ENCODE measurements at regions not wholly inside any gene's neighbourhood (a gene's known extent, or its start where the extent isn't known, plus 50 kb on each side); places are given as distances from the start of the nearest gene placed in this dataset.

GRCh38 chr12:47578836-47579235 is 127.0 kb downstream of the RPAP3 start:
- Mint-ChIP-seq H3K36me3 (no peaks in the 10 kb centered on the region), H3K27me3 (peaks cover 11 to 12% of the 10 kb centered on the region in 2 donors), H3K4me1 (no peaks in the 10 kb centered on the region), H3K9me3 (no peaks in the 10 kb centered on the region), H3K4me3 (no peak overlapping the region), H3K27ac (no peak overlapping the region)
- Histone ChIP-seq H3K27ac (ENCODE audit: low read length) (no peak overlapping the region), H3K36me3 (ENCODE audit: control insufficient read depth in 2 of 2, extremely low read depth in 1 of 2, insufficient read depth in 1 of 2, low read length in 1 of 2) (no peaks in the 10 kb centered on the region), H3K9me3 (no peaks in the 10 kb centered on the region), H3K27me3 (replicated peaks in 1 of 2; ENCODE audit: control insufficient read depth in 2 of 2, extremely low read depth in 1 of 2, insufficient read depth in 2 of 2, low read length in 1 of 2) (no peaks in the 10 kb centered on the region), H3K4me3 (ENCODE audit: control insufficient read depth in 1 of 2, extremely low read depth in 1 of 2, low read length in 1 of 2) (no peak overlapping the region), H3K4me1 (ENCODE audit: control insufficient read depth in 1 of 2, extremely low read depth in 1 of 2, insufficient read depth in 2 of 2, low read length in 2 of 2) (no peaks in the 10 kb centered on the region)
- WGBS (ENCODE audit: insufficient coverage): no CpG with 5 or more reads among the region's 4 CpGs
- no peak for ATAC-seq (replicated peaks in 1 of 4)
- ChIA-PET POLR2A (no interaction called here), CTCF (no interaction called here)
- no peak for DNase-seq

GRCh38 chr12:47577206-47577989 is 128.4 kb downstream of the RPAP3 start:
- Mint-ChIP-seq H3K4me1 (no peaks in the 10 kb centered on the region), H3K4me3 (no peak overlapping the region), H3K27ac (no peak overlapping the region), H3K36me3 (no peaks in the 10 kb centered on the region), H3K27me3 (peaks cover 5 to 11% of the 10 kb centered on the region in 2 donors), H3K9me3 (no peaks in the 10 kb centered on the region)
- H3K4me1 ChIP-seq (ENCODE audit: control insufficient read depth in 1 of 2, extremely low read depth in 1 of 2, insufficient read depth in 2 of 2, low read length in 2 of 2): no peaks in the 10 kb centered on the region
- WGBS (ENCODE audit: insufficient coverage): 100% methylated on average over 1 of the region's 7 CpGs
- H3K36me3 ChIP-seq (ENCODE audit: control insufficient read depth in 2 of 2, extremely low read depth in 1 of 2, insufficient read depth in 1 of 2, low read length in 1 of 2): no peaks in the 10 kb centered on the region
- no peak overlapping the region for H3K27ac ChIP-seq (ENCODE audit: low read length)
- DNase-seq (no peak), ATAC-seq (replicated peaks in 1 of 4) (no peak)
- CTCF ChIA-PET: no interaction called here
- H3K9me3 ChIP-seq: no peaks in the 10 kb centered on the region
- H3K4me3 ChIP-seq (ENCODE audit: control insufficient read depth in 1 of 2, extremely low read depth in 1 of 2, low read length in 1 of 2): no peak overlapping the region
- POLR2A ChIA-PET: no interaction called here
- H3K27me3 ChIP-seq (replicated peaks in 1 of 2; ENCODE audit: control insufficient read depth in 2 of 2, extremely low read depth in 1 of 2, insufficient read depth in 2 of 2, low read length in 1 of 2): no peaks in the 10 kb centered on the region

GRCh38 chr12:47576289-47576945 is 129.4 kb downstream of the RPAP3 start:
- ATAC-seq (replicated peaks in 1 of 4) (no peak), DNase-seq (no peak)
- no peak overlapping the region for H3K4me3 Mint-ChIP-seq
- no peak overlapping the region for H3K27ac ChIP-seq (ENCODE audit: low read length)
- no peak overlapping the region for H3K27ac Mint-ChIP-seq
- CTCF ChIA-PET: no interaction called here
- POLR2A ChIA-PET: no interaction called here
- peaks cover 4 to 11% of the 10 kb centered on the region in 2 donors for H3K27me3 Mint-ChIP-seq
- H3K9me3 Mint-ChIP-seq: no peaks in the 10 kb centered on the region
- no peaks in the 10 kb centered on the region for H3K4me1 Mint-ChIP-seq
- no peaks in the 10 kb centered on the region for H3K9me3 ChIP-seq
- no peak overlapping the region for H3K4me3 ChIP-seq (ENCODE audit: control insufficient read depth in 1 of 2, extremely low read depth in 1 of 2, low read length in 1 of 2)
- H3K36me3 ChIP-seq (ENCODE audit: control insufficient read depth in 2 of 2, extremely low read depth in 1 of 2, insufficient read depth in 1 of 2, low read length in 1 of 2): no peaks in the 10 kb centered on the region
- H3K36me3 Mint-ChIP-seq: no peaks in the 10 kb centered on the region
- no peaks in the 10 kb centered on the region for H3K4me1 ChIP-seq (ENCODE audit: control insufficient read depth in 1 of 2, extremely low read depth in 1 of 2, insufficient read depth in 2 of 2, low read length in 2 of 2)
- 87% methylated on average over 5 of the region's 7 CpGs for WGBS (ENCODE audit: insufficient coverage)
- no peaks in the 10 kb centered on the region for H3K27me3 ChIP-seq (replicated peaks in 1 of 2; ENCODE audit: control insufficient read depth in 2 of 2, extremely low read depth in 1 of 2, insufficient read depth in 2 of 2, low read length in 1 of 2)

- Histone ChIP-seq H3K27me3 (replicated peaks in 1 of 2; ENCODE audit: control insufficient read depth in 2 of 2, extremely low read depth in 1 of 2, insufficient read depth in 2 of 2, low read length in 1 of 2) (no peaks in the 10 kb centered on the region), H3K27ac (ENCODE audit: low read length) (no peak overlapping the region), H3K9me3 (no peaks in the 10 kb centered on the region), H3K36me3 (ENCODE audit: control insufficient read depth in 2 of 2, extremely low read depth in 1 of 2, insufficient read depth in 1 of 2, low read length in 1 of 2) (no peaks in the 10 kb centered on the region), H3K4me3 (ENCODE audit: control insufficient read depth in 1 of 2, extremely low read depth in 1 of 2, low read length in 1 of 2) (no peak overlapping the region), H3K4me1 (ENCODE audit: control insufficient read depth in 1 of 2, extremely low read depth in 1 of 2, insufficient read depth in 2 of 2, low read length in 2 of 2) (no peaks in the 10 kb centered on the region)
- Mint-ChIP-seq H3K4me3 (no peak overlapping the region), H3K27ac (no peak overlapping the region), H3K9me3 (no peaks in the 10 kb centered on the region), H3K27me3 (peaks cover 4 to 11% of the 10 kb centered on the region in 2 donors), H3K36me3 (no peaks in the 10 kb centered on the region), H3K4me1 (no peaks in the 10 kb centered on the region)
- ATAC-seq (replicated peaks in 1 of 4) (no peak), DNase-seq (no peak)
- CTCF ChIA-PET: no interaction called here
- POLR2A ChIA-PET: no interaction called here
- no CpG with 5 or more reads among the region's 1 CpG for WGBS (ENCODE audit: insufficient coverage)
Observed at GRCh38 chr12:47574252-47575021, 131.4 kb downstream of the RPAP3 start.

- no peaks in the 10 kb centered on the region for H3K4me1 ChIP-seq (ENCODE audit: control insufficient read depth in 1 of 2, extremely low read depth in 1 of 2, insufficient read depth in 2 of 2, low read length in 2 of 2)
- H3K27ac ChIP-seq (ENCODE audit: low read length): no peak overlapping the region
- no peak overlapping the region for H3K27ac Mint-ChIP-seq
- no peaks in the 10 kb centered on the region for H3K36me3 ChIP-seq (ENCODE audit: control insufficient read depth in 2 of 2, extremely low read depth in 1 of 2, insufficient read depth in 1 of 2, low read length in 1 of 2)
- ATAC-seq (replicated peaks in 1 of 4) (no peak), DNase-seq (no peak)
- ChIA-PET CTCF (no interaction called here), POLR2A (no interaction called here)
- 60% methylated on average over 1 of the region's 1 CpG for WGBS (ENCODE audit: insufficient coverage)
- no peaks in the 10 kb centered on the region for H3K4me1 Mint-ChIP-seq
- no peaks in the 10 kb centered on the region for H3K9me3 ChIP-seq
- no peak overlapping the region for H3K4me3 ChIP-seq (ENCODE audit: control insufficient read depth in 1 of 2, extremely low read depth in 1 of 2, low read length in 1 of 2)
- H3K9me3 Mint-ChIP-seq: no peaks in the 10 kb centered on the region
- H3K4me3 Mint-ChIP-seq: no peak overlapping the region
- H3K36me3 Mint-ChIP-seq: no peaks in the 10 kb centered on the region
- no peaks in the 10 kb centered on the region for H3K27me3 ChIP-seq (replicated peaks in 1 of 2; ENCODE audit: control insufficient read depth in 2 of 2, extremely low read depth in 1 of 2, insufficient read depth in 2 of 2, low read length in 1 of 2)
- H3K27me3 Mint-ChIP-seq: peaks cover 4 to 5% of the 10 kb centered on the region in 2 donors
Observed at GRCh38 chr12:47573146-47573659, 132.6 kb downstream of the RPAP3 start.

- POLR2A ChIA-PET: no interaction called here
- H3K36me3 ChIP-seq (ENCODE audit: control insufficient read depth in 2 of 2, extremely low read depth in 1 of 2, insufficient read depth in 1 of 2, low read length in 1 of 2): no peaks in the 10 kb centered on the region
- no peaks in the 10 kb centered on the region for H3K36me3 Mint-ChIP-seq
Observed at GRCh38 chr12:47570151-47570550, 135.7 kb downstream of the RPAP3 start.

More at GRCh38 chr12:47570151-47570550, 135.7 kb downstream of the RPAP3 start:
- Histone ChIP-seq H3K4me3 (ENCODE audit: control insufficient read depth in 1 of 2, extremely low read depth in 1 of 2, low read length in 1 of 2) (no peak overlapping the region), H3K9me3 (no peaks in the 10 kb centered on the region), H3K4me1 (ENCODE audit: control insufficient read depth in 1 of 2, extremely low read depth in 1 of 2, insufficient read depth in 2 of 2, low read length in 2 of 2) (no peaks in the 10 kb centered on the region), H3K27ac (ENCODE audit: low read length) (no peak overlapping the region), H3K27me3 (replicated peaks in 1 of 2; ENCODE audit: control insufficient read depth in 2 of 2, extremely low read depth in 1 of 2, insufficient read depth in 2 of 2, low read length in 1 of 2) (no peaks in the 10 kb centered on the region)
- WGBS (ENCODE audit: insufficient coverage): 57% methylated on average over 3 of the region's 3 CpGs
- H3K27ac Mint-ChIP-seq: no peak overlapping the region
- no peaks in the 10 kb centered on the region for H3K4me1 Mint-ChIP-seq
- CTCF ChIA-PET: no interaction called here
- H3K4me3 Mint-ChIP-seq: no peak overlapping the region
- H3K9me3 Mint-ChIP-seq: no peaks in the 10 kb centered on the region
- DNase-seq (no peak), ATAC-seq (replicated peaks in 1 of 4) (no peak)
- H3K27me3 Mint-ChIP-seq: no peaks in the 10 kb centered on the region

All from T-cell (primary cell).